ENCODE measurements at regions not wholly inside any gene's neighbourhood (a gene's known extent, or its start where the extent isn't known, plus 50 kb on each side); places are given as distances from the start of the nearest gene placed in this dataset.

GRCh38 chr1:115172270-115172669 is 83.0 kb upstream of the TSPAN2 start:
- WGBS, 2 donors = 51 to 59% methylated on average over 2 of the region's 2 CpGs
- Histone ChIP-seq H3K9me3 (peaks cover 0 to 4% (median 0%) of the 10 kb centered on the region in 4 donors), H3K4me1 (no peaks in the 10 kb centered on the region), H3K27ac (no peak overlapping the region), H3K4me3 (no peak overlapping the region), H3K27me3 (no peaks in the 10 kb centered on the region), H3K36me3 (no peaks in the 10 kb centered on the region)
- intact Hi-C loops (cut with DNase I) = no loop called here
- no peak for TF ChIP-seq POLR2A (IDR thresholded peaks at IDR 0.05)
- TF ChIP-seq CTCF (IDR thresholded peaks at IDR 0.05) = no peak
- TF ChIP-seq POLR2AphosphoS5 (IDR thresholded peaks at IDR 0.05) = peak in 1 of 4 donors; percentile 8
- no peak for DNase-seq

DNA sequence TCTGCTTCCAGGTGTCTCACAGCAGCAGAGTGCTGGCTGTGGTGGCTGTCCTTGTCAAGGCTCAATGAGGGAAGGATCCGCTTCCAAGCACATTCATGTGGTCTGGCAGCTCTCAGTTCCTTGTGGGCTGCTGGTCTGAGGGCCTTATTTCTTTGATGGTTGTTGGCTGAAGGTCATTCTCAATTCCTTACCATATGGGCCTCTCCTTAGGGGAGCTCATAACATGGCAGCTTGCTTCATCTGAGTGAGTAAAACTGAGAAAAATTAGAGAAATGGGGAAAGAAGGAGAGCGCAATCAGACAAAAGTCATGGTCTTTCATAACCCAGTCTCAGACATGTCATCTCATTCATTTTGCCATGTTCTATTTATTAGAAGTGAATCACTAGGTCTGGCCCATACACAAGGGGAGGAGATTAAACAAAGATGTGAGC is 81.7 kb upstream of the TSPAN2 start:
- Histone ChIP-seq H3K4me3 (no peak overlapping the region), H3K27me3 (no peaks in the 10 kb centered on the region), H3K36me3 (no peaks in the 10 kb centered on the region), H3K27ac (peak overlapping the region in 1 of 4 donors; percentile 46), H3K4me1 (no peaks in the 10 kb centered on the region), H3K9me3 (peaks cover 0 to 4% (median 0%) of the 10 kb centered on the region in 4 donors)
- TF ChIP-seq POLR2AphosphoS5 (IDR thresholded peaks at IDR 0.05) = peak in 2 of 4 donors; percentile 4 to 21
- TF ChIP-seq EP300 (IDR thresholded peaks at IDR 0.05) = no peak
- WGBS, 2 donors = 94 to 96% methylated on average over 2 of the region's 2 CpGs
- DNase-seq = no peak
- intact Hi-C loops (cut with DNase I) = no loop called here

DNA sequence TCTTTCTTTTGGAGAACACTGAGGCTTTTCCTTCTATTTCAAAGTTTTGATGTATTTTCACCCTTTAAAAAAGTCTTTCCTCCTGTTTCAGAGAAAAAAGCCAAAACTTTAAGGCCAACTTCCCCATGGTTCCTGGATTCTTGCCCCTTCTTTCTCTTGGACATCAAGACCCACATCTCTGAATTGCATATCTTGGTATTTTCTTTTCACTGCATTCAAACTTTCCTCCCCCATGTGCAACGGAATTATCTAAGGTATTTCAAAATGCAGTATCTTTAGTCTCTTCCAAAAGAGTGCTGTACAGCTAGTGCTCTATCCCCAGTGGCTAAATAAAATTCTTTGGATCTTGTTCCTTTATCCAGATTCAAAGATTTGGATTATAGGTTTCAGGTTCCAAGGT is 81.1 kb upstream of the TSPAN2 start:
- Histone ChIP-seq H3K4me1 (no peaks in the 10 kb centered on the region), H3K27ac (peak overlapping the region in 2 of 4 donors; percentile 32 to 46), H3K9me3 (peaks cover 0 to 4% (median 0%) of the 10 kb centered on the region in 4 donors), H3K27me3 (no peaks in the 10 kb centered on the region), H3K36me3 (no peaks in the 10 kb centered on the region), H3K4me3 (no peak overlapping the region)
- TF ChIP-seq CTCF (IDR thresholded peaks at IDR 0.05) = no peak
- TF ChIP-seq POLR2AphosphoS5 (IDR thresholded peaks at IDR 0.05) = no peak
- TF ChIP-seq POLR2A (IDR thresholded peaks at IDR 0.05) = no peak
- no peak for TF ChIP-seq EP300 (IDR thresholded peaks at IDR 0.05)
- WGBS, 2 donors = 84 to 89% methylated on average over 1 of the region's 1 CpG
- intact Hi-C loops (cut with DNase I) = no loop called here
- DNase-seq = no peak

- TF ChIP-seq EP300 (IDR thresholded peaks at IDR 0.05) (no peak), POLR2A (IDR thresholded peaks at IDR 0.05) (no peak), POLR2AphosphoS5 (IDR thresholded peaks at IDR 0.05) (no peak), CTCF (IDR thresholded peaks at IDR 0.05) (no peak)
- DNase-seq = no peak
- Histone ChIP-seq H3K4me1 (no peaks in the 10 kb centered on the region), H3K36me3 (no peaks in the 10 kb centered on the region), H3K9me3 (no peaks in the 10 kb centered on the region), H3K27me3 (no peaks in the 10 kb centered on the region), H3K4me3 (no peak overlapping the region), H3K27ac (peak overlapping the region in 1 of 4 donors; percentile 52)
- 89 to 90% methylated on average over 4 of the region's 4 CpGs for WGBS, 2 donors
- intact Hi-C loops (cut with DNase I) = no loop called here
Measured at GRCh38 chr1:115168026-115168425, 78.7 kb upstream of the TSPAN2 start.

GRCh38 chr1:115166531-115167091 is 77.3 kb upstream of the TSPAN2 start:
- no peak overlapping the region for H3K4me3 ChIP-seq
- TF ChIP-seq POLR2A (IDR thresholded peaks at IDR 0.05) (no peak), EP300 (IDR thresholded peaks at IDR 0.05) (no peak), CTCF (IDR thresholded peaks at IDR 0.05) (no peak), POLR2AphosphoS5 (IDR thresholded peaks at IDR 0.05) (no peak)
- H3K27me3 ChIP-seq = no peaks in the 10 kb centered on the region
- no peak for DNase-seq
- intact Hi-C loops (cut with DNase I) = no loop called here
- H3K36me3 ChIP-seq = no peaks in the 10 kb centered on the region
- no peaks in the 10 kb centered on the region for H3K4me1 ChIP-seq
- no peaks in the 10 kb centered on the region for H3K9me3 ChIP-seq
- no peak overlapping the region for H3K27ac ChIP-seq

Measured in sigmoid colon (tissue), 6 donors.